ENCODE measurements at regions not wholly inside any gene's neighbourhood (a gene's known extent, or its start where the extent isn't known, plus 50 kb on each side); places are given as distances from the start of the nearest gene placed in this dataset.
A peak's percentile ranks its signal among the peaks of the same experiment; 100 is the strongest.

DNA sequence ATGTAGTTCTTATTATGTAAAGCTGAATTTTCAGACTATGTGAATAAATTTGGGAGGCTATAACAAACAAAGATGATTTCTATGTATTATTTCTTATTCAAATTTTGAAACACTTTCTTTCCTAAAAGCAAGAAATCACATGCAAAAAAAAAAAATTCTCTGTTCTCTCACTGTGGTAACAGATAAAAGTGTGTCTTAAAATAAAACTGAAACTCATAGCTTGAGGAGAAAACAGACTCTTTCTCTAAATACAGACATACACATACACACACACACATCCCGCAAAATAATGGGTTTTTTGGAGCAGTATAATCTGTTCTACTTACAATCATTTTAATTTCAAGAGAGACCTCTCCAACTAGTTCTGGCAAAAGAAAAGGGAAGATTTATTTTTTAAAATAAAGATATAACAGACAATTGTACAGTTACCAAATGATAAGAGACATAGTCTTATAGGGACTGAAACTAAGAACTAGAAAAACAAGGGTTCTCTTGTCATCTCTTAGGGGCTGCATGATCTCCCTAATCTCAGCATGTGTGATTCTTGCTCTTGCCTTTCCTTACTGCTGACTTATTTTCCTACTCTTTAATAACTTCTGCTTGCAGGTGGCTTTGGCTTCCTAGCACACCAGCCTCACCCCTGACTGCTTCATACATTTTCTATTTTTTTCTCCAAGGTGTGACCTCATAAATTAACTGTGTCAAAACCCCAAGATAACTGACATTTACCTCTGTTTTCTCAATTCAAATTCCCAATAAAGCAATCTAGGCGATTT, 483.5 kb upstream of the POT1 start:
- no peak for DNase-seq (ENCODE audit: extremely low read depth, low read depth, low spot score)

DNA sequence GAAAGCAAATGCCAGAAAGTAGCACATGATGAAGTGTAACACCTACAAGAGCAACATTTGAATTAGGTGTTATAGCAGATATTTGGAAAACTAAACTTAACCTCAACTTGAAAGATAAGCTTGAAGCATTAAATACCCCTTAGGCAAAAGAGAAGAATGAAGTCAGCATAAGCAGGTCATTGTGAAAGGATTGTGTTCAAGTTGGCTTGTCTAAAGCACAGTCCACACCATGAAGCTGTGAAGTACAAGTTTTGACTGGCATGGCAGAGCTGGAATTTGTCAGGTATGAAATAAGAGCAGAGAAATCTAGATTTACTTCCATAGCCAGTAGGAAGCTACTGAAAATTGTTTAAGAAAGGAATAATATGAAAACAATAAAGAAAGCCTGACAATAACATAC, 480.3 kb upstream of the POT1 start:
- DNase-seq (ENCODE audit: extremely low read depth, low read depth, low spot score), result no peak

DNA sequence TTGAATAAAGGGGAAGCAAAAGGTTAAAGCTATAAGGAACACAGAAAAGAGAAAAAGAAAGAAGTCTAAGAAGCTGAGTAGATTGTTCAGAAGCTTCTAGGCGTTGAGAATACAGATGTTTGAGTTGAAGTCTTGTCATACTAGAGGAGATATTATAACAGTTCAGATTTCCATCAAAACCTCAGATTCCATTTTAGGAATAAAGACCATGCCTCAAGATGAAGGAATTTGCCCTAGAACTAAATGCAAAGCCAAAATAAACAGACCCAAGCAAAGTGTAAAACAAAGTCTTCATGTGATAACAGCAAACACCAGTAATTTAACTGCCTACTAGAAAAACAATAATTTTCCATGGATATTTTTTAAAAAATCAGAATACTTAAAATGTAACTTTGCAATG, 476.5 kb upstream of the POT1 start:
- DNase-seq (ENCODE audit: extremely low read depth, low read depth, low spot score), result no peak

DNA sequence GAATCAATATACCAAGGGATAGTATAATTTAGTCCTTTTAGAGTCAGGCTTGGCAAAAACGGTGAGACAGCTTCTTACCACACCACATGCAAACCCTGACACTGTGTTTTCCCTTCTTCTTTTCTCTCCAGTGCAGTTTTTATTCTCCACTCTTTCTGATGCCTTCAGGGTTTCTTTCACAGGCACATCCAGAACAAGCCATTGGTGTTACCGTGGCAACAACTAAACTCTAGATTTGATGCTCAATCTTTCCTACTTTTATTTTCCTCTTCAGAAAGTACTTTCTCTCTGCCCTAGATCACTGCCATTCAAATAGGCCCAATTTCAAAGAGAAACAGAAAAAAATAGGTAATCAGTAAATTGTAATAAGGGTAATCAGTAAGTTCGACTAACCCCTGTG, 469.8 kb upstream of the POT1 start:
- no peak for DNase-seq (ENCODE audit: extremely low read depth, low read depth, low spot score)

DNA sequence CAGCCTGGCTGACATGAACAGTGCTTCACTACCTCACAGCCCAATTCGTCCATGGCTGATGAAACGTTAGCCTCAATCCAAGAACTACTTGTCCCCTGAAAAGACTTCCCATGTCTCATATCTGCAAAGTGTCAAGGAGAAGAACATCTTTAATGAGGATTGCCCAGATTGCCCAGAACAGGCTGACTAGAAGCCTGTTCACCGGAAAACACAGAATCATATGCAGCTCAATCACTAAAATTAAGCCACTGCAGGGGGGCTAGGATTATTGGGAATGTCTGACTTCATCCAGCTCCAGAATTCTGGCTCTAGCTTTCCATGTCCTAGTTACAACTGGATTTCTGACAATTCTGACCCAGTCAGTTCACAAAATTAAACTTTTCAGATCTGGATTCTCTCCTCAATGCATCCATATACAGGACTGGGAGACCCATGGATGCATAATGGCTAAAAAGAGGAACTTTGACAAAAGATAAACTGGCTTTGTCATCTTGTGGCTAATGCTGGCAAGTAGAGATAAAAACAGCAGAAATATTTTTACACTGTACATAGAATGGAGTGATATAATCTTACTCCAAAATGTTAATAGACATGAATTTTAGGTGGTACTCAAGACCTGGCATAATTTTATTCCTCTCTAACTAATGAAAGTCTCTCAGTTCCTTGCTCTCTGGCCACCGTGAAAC, 467.0 kb upstream of the POT1 start:
- DNase-seq (ENCODE audit: extremely low read depth, low read depth, low spot score), result no peak

DNA sequence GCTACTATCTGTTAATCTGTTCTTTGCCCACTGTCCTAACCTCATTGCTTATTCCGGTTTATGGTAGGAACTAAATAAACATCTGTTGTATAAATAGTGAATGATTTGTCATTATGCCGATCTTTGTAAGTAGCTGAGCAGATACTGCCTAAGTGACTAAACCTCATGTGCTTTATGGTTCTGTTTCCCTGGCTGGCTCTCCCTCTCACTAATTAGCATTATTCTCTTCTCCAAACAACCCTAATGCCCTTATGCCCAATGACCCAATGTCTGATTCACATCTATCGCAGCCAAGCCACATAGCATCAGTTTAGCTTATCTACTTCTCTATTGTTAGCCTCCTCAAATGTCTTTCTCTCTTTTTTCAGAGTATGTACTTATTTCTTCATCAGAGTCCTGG, 462.3 kb upstream of the POT1 start:
- no peak for DNase-seq (ENCODE audit: extremely low read depth, low read depth, low spot score)

DNA sequence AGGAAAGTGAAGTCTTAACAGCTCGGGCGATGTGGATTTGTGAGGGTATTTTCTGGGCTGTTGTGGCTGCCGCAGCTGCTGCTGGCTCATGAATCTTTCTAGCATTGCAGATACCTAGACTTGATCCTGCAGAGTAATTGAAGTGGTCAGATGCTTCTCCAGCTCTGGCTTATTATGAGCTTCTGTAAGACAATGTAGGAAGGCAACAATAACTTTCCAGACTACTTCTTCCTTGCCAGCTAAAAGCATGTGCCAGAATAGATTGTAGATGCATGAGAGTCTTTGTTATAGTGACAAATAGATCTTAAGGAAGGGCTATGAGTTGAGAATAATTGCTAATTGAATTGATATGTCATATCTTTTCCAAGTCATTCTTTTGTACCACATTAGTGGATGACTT, 461.4 kb upstream of the POT1 start:
- DNase-seq (ENCODE audit: extremely low read depth, low read depth, low spot score), result no peak

DNA sequence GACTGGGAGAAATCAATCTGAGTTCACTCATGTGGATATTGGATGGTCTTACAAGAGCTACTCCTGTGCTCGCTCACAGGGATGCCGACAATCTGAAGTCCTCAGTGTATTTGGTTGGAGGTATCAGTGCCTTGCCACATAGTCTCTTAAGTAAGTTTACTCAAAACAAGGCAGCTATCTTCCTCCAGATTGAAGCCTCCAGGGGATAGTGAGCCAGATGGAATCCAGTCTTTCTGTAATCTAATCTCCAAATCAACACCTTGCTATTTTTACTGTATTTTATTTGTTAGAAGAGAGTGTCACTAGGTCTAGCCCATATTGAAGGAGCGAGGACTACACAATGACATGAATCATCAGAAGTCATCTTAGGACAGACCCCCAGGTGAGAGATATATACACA, 456.6 kb upstream of the POT1 start:
- DNase-seq (ENCODE audit: extremely low read depth, low read depth, low spot score), result no peak

DNA sequence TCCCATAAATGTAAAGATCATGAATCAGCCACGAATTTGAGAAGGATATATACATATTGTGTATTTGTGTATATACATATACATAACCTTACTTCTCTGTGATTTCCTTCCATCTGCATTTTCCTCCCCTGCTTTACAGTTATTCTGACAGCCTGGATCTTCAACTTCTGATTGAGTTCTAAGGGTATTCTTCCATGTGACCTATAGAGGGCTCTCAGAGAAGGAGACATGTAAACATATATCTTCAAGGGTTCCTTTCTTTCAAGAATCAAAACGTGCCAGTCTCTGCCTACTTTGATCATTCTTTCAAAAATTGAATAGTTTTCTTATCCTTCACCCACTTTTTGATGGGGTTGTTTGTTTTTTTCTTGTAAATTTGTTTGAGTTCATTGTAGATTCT, 453.7 kb upstream of the POT1 start:
- DNase-seq (ENCODE audit: extremely low read depth, low read depth, low spot score), result no peak

DNA sequence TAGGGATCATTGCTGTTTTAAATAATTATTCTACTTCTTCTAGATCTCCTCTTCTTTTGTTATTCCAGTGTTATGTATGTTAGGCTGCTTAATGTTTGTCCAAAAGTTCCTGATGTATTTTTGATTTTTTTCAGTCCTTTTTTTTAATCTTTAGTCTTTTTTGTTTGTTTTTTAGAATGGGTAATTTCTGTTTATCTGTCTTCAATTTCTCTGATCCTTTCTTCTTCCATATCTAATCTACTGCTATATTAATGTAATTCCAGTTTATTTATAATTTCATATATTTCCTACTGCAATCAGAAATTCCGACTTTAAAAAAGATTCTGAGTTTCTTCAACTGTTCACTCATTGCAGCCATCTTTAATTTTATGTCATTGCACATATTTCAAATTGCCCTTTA, 452.8 kb upstream of the POT1 start:
- no peak for DNase-seq (ENCODE audit: extremely low read depth, low read depth, low spot score)

DNA sequence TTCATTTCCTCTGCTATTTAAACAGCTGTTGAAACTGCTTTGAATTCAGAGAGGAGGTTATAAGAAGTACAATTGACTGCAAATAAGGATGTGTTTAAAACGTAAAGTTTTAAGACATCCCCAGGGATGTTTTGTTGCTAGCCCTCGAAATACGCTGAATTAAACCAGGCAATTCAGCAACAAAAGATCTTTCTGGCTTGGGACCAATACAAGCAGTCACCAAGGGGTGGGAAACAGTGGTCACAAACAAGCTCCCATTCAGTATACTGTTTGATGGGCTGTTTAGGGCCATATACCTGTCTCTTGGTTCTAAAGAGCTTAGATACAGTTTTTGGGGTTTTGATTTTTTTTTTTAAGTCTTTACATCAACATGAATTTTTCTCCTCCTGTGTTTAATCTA, 446.3 kb upstream of the POT1 start:
- no peak for DNase-seq (ENCODE audit: extremely low read depth, low read depth, low spot score)

DNA sequence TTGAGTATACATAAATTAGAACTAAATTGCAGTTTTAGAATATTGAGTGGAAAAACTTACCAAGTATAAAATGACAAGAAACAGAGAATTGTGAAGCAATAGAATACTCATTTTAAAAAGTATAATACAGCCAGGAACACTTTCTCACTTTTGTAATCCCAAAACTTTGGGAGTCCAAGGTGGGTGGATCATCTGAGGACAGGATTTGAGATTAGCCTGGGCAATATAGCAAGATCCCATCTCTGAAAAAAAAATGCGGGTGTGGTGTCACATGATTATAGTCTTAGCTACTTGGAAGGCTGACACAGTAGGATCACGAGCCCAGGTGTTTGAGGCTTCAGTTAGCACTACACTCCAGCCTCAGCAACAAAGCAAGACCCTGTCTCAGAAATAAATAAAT, 440.9 kb upstream of the POT1 start:
- no peak for DNase-seq (ENCODE audit: extremely low read depth, low read depth, low spot score)

DNA sequence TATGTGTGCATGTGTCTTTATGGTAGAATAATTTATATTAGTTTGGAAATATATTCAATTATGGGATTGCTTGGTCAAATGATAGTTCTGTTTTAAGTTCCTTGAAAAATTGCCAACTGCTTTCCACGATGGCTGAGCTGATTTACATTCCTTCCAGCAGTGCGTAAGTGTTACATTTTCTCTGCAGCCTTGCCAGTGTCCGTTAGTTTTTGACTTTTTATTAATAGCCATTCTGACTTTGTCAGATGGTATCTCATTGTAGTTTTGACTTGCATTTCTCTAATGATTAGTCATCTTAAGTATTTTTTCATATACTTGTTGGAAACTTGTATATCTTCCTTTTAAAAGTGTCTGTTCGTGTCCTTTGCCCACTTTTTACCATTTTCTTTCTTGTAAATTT, 434.2 kb upstream of the POT1 start:
- no peak for DNase-seq (ENCODE audit: extremely low read depth, low read depth, low spot score)

DNA sequence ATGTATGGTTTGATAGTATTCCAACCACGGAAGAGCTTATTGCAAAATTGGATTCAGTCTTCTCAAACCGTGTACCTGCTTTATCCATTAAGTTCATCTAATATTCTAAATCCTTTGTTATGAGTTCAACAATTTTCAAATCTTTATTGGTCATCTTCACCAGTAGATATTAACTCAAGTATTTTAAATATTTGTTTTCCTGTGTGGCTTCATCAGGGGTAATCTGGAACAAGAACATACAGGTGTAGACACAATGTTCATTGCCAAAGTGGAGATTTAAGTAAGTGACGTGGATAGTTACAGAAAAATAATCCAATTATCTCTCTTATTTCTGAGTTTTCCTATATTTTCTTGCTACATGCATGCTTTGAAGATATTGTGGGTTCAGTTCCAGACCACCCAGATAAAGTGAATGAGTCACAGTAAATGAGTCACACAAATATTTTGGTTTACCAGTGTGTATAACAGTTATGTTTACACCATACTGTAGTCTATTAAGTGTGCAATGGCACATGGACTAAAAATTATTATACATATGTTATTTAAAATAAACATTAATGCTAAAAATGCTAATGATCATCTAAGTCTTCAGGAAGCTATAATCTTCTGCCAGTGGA, 429.0 kb upstream of the POT1 start:
- DNase-seq (ENCODE audit: extremely low read depth, low read depth, low spot score), result no peak

DNA sequence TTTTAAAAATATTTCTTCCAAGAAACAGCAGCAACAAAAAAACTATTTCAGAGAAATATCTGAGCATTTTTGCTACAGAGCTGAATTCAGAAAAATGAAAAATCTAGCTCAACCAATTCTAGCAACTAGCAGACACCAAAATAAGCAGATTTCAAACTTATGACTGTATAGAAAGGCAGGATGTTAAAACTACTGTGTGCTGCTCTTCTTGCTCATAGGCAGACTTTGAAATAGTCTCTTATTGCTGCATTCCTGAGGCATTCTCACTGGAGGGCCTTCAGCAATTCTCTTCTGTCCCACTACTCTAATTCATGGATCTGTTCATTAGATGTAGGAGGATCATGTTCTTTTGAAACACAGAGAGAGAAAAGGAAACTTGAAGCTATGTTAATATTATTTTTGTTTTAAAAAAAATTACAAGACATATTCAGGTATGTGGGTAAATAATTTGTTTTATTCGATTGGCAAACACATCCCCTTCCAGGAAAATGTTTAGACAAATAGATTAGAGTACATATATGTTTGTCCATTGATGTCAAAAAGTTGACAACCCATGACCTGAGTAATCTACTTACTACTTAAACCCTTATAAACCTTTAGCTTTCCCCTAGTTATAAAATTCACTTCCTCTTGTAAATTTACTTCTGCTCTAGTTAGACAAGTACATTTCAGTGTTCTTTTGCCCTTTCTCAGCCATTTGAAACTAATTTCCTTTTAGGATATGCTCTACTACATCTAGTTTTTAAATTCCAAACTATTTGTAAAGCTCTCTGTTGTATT, 428.2 kb upstream of the POT1 start:
- no peak for DNase-seq (ENCODE audit: extremely low read depth, low read depth, low spot score)

DNA sequence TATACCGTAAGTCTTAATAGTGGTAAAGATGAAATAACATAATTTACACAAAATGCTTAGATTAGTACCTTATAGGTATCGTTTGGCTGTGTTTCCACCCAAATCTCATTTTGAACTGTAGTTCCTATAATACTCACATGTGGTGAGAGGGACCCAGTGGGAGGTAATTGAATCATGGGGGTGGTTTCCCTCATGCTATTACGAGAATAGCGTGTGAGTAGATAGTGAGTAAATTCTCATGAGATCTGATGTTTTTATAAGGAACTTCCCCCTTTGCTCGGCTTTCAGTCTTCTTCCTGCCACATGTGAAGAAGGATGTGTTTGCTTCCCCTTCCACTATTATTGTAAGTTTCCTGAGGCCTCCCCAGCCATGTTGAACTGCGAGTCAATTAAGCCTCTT, 426.3 kb upstream of the POT1 start:
- DNase-seq (ENCODE audit: extremely low read depth, low read depth, low spot score), result peak; percentile 82

DNA sequence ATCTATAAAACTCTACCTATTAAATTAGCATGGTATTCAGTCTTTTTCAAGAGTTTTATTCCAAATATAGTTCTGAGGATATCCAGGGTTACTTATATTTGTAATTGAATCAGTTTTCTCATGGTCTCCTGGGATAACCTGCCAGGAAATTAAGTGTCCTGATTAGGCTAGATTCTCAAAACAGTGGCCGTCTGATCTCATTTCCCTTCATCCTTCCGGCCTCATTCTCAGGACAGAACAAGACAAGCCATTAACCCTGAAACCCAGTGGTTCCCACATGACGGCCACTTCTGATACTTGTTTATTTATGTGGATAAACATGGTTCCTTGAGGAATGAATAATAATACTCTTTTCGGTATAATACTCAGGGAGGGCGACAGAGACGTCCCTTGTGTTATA, 417.6 kb upstream of the POT1 start:
- peak; percentile 50 for DNase-seq (ENCODE audit: extremely low read depth, low read depth, low spot score)

DNA sequence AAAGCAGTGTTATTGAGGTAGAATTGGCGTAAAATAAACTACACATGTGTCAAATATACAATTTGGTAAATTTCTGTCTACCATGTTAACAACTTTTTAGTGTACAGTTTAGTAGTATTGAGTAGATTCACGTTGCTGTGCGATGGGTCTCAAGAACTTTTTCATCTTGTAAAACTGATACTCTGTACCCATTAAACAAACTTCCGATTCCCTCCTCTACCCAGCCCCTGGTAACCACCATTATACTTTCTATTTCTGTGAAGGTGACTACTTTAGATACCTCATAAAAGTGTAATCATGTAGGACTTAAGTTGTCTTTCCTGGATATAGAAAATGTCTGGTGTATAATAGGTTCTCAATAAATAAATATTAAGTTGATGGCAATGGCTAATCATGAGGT, 408.5 kb upstream of the POT1 start:
- DNase-seq (ENCODE audit: extremely low read depth, low read depth, low spot score), result no peak

DNA sequence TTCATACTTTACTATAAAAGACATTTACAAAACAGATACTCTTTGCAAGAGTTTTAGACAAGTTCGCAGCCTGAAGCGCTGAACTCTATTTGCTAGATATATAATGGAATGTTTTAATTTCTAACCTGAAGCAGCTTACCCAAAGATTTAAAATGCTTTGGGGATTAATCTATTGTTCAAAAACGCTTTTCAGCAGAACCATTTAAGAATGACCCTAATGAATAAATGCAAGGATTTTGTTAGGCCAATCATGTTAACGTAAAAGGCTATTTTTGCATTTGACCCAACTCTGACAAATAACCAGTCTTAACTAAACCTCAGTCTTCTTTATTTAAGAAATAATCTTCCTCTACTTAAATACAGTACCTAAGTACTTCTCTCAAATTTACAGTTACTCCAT, 406.7 kb upstream of the POT1 start:
- no peak for DNase-seq (ENCODE audit: extremely low read depth, low read depth, low spot score)

DNA sequence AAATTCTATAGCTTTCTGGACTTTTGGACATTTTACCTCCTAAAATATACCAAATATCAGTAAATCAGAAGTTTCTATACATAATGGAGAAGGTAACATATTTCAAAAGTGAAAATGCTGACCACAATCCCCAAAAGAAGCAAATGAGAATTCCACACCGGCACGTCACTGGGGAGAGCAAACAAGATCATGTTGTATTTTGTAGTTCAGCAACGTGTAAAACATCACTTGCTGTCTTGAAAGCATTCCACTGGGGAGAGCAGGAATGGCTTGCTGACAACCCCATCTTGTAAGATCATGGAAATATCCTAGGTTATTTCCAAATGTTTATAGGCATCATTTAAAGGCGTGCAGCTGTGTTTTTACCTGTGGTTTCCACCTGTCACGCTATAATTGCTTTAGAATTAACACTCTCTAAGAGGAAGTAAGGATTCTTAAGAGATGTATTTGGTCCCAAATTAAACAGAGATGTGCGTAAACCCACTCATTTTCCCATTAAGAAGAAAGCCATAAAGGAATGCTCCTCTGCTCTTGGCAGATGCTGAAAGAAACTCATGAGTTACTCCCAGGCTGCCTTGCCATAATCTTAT, 397.1 kb upstream of the POT1 start:
- no peak for DNase-seq (ENCODE audit: extremely low read depth, low read depth, low spot score)

DNA sequence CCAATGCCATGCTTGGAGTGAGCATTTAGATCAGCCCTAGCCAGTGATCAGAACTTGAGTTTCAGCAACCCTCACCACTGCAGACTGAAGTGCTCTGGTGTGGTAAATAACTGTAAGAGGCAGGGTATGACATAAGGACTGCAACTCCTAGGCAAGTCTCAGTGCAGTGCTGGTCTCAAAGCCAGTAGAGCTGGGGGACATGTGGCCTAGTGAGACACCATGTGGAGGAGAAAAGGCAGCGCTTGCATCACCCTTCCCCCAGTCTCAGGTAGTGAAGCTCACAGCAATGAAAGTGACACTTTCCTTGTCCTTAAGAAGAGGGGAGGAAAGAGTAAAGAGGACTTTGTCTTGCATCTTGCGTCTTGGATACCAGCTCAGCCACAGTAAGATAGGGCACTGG, 386.8 kb upstream of the POT1 start:
- DNase-seq (ENCODE audit: extremely low read depth, low read depth, low spot score), result no peak
